ENCODE measurements at regions not wholly inside any gene's neighbourhood (a gene's known extent, or its start where the extent isn't known, plus 50 kb on each side); places are given as distances from the start of the nearest gene placed in this dataset.

DNA sequence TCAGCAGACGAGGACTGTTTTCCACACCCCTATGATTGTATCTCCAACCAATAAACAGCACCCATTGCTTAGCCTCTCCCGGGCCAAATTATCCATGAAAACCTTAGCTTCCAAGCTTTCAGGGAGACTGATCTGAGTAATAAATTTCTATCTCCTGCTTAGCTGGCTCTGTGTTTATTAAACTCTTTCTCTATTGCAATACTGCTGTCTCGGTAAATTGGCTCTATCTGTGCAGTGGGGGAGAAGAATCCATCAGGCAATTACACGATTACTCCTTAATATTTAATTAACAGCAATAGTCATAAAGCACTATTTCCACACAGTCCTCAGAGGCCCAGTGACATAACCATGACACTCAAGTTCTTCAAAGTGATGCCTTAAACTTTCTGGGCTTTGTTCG, 1122.8 kb downstream of the TYW1 start:
- no peak for ATAC-seq (ENCODE audit: poor library complexity)
- DNase-seq, result no peak
- intact Hi-C loops (cut with DNase I), result no loop called here

DNA sequence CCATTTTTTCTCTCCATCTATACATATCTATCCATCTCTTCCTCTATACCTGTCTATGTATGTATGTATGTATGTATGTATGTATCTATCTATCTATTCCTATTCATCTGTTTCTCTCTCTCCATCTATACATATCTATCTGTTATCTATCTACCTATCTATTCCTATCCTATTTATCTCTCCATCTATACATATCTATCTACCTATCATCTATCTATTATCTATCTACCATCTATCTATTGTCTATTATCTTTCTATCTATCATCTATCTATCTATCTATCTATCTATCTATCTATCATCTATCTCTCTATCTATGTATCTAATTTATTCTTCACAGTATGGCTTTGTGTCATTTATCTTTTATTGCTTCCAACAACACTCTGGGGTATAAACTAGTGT, 1124.4 kb downstream of the TYW1 start:
- no peak for DNase-seq
- no peak for ATAC-seq (ENCODE audit: poor library complexity)
- intact Hi-C loops (cut with DNase I), result no loop called here

DNA sequence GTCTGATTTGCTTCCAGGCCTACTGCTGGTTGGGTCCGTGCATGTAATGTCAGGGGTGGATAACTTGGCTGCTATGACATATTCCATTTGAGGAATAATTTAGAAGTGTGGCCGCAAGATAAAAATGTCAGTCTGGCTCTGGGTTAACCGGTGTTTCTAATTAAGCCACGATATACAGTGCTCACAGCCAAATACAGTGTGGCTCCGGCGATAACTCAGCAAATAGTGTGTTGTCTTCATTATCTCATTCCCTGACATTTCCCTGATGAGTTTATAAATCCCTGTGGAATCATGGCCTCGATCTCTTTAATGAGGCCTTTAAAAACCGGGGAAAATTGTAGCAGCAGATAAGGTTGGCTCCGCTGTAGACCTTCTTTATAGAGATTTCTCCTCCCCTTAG, 1125.0 kb downstream of the TYW1 start:
- no peak for ATAC-seq (ENCODE audit: poor library complexity)
- intact Hi-C loops (cut with DNase I), result no loop called here
- no peak for DNase-seq

DNA sequence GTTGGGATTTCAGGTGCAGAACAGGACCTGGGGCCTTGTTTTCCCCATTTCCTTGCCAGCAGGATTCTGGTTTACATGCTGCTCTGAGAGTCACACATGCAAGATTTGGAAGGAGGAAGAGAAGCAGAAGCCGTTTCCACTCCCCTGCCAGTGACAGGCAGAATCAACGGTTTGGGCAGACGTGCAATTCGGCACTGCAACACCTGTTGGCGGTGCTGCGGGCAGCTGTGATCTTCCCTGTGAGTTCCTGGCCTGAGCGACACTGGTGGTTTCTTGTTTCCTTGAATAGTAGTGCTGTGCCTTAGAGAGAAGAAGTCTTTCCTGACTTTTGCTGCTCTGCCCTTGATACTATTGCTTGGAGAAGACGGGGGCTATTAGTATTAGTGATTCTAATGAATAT, 1126.2 kb downstream of the TYW1 start:
- intact Hi-C loops (cut with DNase I), result no loop called here
- DNase-seq (no peak), ATAC-seq (ENCODE audit: poor library complexity) (no peak)

DNA sequence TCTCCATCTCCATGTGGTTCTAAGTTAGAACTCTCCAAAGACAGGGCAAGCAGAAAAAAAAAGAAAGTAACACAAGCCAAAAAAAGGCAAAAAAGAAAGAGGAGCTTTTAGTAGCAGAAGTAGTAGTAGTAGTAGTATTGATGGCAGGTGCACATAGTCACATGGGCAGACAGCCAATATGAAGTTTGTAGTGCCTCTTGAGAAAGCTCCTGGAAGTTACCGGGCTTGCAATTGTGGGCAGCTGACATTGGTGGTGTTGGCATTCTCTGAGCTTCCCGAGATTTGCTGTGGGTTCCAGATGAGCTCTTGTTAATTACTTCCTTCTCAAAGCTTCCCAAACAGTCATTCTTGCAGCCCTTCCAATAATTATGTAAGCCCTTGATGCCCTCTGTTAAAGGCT, 1128.5 kb downstream of the TYW1 start:
- DNase-seq (no peak), ATAC-seq (ENCODE audit: poor library complexity) (no peak)
- intact Hi-C loops (cut with DNase I), result no loop called here

DNA sequence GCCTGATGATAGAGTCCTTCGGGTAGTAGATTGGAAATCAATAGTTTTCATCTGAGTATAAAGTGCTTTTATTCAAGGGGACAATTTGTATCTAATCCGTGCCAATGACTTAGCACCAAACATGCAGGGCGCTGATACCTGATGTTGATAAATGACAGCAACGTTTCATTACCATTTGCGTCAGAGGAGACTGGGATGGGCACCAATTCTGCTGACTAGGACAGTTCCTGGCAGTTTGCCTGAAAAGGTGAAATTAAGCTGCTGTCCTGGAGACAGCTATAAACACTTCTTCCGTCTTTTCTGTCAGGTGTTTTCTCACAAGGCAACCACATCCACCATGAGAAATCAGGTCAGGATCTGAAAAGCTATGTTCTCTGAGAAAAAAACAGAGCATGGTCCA, 1136.4 kb downstream of the TYW1 start:
- intact Hi-C loops (cut with DNase I), result no loop called here
- ATAC-seq (ENCODE audit: poor library complexity) (no peak), DNase-seq (no peak)

DNA sequence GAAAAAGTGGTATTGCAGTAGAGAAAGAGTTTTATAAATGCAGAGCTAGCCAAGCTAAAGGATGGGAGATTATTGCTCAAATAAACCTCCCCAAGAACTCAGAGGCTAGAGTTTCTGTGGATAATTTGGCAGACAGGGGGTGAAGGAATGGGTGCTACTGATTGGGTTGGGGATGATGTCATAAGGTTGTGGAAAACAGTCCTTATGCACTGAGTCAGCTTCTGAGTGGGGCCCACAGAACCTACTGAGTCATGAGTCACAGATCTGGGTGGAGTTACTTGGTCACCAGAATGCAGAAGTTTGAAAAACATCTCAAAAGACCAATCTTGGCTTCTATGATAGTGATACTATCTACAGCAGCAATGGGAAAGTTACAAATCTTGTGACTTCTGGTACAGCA, 1146.7 kb downstream of the TYW1 start:
- ATAC-seq (ENCODE audit: poor library complexity), result no peak
- DNase-seq, result no peak
- intact Hi-C loops (cut with DNase I), result no loop called here

DNA sequence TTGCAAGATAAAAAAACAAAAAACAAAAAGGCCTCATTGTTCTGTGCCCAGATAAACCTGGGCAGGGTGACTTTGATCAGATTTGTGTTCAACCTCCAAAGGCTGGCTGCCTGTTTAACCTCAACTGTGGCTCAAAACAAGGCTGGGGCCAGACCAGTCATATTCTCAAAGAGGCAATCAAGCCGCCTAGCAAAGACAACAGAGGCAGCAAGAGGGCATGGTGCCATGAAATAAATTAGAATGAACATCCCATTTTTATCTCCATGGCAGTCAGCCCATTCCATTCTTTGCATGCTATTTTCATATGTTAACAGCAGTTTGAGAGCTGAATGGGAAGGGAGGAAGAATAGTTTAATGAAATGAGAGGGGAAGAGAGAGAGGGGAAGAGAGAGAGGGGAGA, 1150.3 kb downstream of the TYW1 start:
- ATAC-seq (ENCODE audit: poor library complexity), result no peak
- intact Hi-C loops (cut with DNase I), result no loop called here
- no peak for DNase-seq

DNA sequence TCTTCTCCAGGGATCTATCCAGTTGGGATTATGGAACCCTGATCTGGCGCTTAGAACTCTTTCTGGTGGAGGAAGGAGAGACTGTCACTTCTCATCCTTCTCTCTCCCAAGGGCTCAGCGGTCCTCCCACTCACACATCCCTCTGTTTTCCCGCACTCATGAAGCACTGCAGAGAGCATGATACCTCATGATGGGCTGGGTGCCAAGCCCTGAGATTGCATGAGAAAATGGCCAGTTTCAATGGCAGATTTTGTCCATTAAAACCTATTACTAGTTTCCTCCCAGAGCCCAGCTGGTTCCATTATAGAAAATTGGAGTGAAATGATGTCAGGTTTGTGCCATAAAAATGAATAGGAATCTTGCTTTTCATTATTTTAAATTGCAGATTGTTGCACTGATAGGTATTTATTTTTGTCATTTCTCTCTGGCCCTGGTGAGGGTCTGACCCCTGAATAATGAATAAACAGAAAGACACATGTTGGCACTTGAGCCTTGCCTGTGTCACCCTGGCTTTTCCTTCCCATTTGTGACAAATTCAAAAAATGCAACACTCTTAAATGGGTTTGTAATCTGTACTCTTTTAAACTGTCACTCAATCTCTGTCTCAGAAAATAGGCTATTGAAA, 1151.1 kb downstream of the TYW1 start:
- intact Hi-C loops (cut with DNase I), result no loop called here

DNA sequence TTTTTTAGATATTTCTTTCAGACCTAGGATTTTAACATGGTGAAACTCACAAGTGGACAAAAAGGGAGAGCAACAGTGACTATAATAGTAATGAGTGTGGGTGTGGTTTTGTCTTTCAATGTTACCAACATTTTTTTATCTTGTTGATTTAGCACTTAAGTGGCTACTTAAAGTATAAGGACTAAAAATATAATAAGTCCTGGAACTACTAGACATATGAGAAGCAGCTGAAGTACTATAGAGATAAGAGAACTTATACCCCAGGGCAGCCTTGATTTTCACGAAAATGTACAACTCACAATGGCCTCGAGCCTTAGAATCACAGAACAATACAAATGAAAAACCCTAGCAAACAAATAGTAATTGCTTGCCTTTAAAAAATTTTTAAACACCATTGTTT, 1151.8 kb downstream of the TYW1 start:
- ATAC-seq (ENCODE audit: poor library complexity) (no peak), DNase-seq (no peak)
- intact Hi-C loops (cut with DNase I), result no loop called here

More for the DNA sequence above, 1151.1 kb downstream of the TYW1 start:
- no peak for ATAC-seq (ENCODE audit: poor library complexity)
- DNase-seq, result no peak

DNA sequence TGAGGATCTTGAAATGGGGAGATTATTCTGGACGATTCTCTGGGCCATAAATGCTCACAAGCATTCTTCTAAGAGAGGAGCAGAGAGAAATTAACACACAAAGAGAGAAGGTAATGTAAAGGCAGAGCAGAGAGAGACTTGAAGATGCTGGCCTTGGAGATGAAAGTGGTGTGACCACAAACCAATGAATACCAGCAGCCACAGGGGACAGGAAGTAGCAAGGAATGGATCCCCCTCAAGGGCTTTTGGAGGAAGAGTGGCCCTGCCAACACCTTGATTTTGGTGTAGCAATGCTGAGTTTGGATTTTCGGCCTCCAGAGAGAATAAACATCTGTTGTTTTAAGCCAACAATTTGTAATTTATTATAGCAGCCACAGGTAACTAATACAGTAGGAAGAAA, 1155.6 kb downstream of the TYW1 start:
- ATAC-seq (ENCODE audit: poor library complexity) (no peak), DNase-seq (no peak)
- intact Hi-C loops (cut with DNase I), result no loop called here

DNA sequence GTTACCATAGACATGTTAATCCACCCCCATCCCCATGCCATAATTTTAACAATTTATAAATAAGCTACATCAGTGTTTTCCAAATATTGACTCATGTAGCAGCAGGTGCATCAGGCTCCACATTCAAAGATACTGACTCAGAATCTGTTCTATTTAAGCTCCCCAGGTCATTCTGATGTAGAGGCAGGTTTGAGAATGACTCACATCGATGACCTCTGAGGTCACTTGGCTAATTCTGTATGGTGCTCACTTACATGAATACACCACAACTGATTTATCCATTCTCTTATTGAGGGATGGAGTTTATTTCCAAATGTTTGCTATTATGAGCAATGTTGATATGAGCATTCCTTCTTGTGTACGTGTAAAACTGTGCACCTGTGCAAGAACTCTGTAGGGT, 1159.0 kb downstream of the TYW1 start:
- no peak for ATAC-seq (ENCODE audit: poor library complexity)
- DNase-seq, result no peak
- intact Hi-C loops (cut with DNase I), result no loop called here

DNA sequence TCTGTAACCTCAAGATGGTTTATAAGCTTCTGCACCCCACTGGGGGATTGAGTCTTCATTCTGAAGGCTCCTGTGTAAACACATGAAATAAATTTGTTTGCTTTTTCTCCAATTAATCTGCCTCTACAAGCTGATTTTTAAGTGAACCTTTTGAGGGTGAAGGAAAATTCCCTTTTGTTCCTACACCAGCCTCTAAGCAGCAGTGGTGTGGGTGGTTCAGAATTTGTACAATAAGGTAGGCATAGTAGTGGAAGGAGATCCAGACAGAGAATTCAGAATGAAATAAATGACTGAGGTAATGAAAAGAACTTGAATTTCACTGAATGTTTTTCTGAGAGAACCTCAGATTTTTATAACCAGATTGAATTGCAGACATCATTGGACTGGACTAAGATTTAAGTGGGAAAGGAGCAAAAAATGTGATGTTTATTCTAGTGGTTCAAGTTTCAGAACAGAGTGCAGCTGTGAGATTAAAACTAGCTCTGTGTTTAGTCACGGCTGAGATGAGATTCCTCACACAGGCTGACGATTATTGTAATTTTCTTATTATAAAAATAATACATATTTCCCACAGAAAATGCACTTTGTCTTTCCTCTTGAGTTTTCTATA, 1162.2 kb downstream of the TYW1 start:
- ATAC-seq (ENCODE audit: poor library complexity) (no peak), DNase-seq (no peak)
- intact Hi-C loops (cut with DNase I), result no loop called here

DNA sequence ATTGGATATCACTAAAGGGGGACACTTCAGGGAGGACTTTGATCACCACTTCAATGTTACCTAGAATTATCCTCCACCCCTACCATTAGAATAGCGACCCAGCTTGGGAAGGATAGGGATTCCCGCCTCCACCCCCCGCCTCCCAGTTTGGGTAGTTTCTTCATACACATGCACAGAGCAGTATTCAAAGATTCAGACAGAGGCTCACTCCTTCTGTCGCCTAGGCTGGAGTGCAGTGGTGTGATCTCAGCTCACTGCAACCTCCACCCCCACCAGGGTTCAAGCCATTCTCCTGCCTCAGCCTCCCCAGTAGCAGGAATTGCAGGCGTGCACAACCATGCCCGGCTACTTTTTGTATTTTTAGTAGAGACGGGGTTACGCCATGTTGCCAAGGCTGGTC, 1166.1 kb downstream of the TYW1 start:
- DNase-seq (no peak), ATAC-seq (ENCODE audit: poor library complexity) (no peak)
- intact Hi-C loops (cut with DNase I), result no loop called here

DNA sequence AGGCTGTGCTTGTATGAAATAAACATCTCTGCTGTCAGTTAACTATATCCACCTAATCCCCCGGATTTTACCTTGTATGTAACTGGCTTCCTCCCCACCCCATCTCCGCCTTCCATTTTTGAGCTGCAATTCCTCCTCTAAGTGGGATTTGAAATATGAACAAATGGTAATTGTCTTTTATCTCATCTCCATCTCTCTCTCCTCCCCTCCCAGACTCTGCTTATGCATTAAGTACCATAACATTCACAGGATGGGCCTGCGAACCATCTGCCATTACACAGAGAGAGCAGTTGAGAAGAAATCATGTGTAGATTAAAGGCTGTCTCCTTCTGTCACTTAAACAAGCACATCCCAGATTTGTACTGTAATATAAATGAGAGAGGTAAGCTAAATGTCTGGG, 1169.9 kb downstream of the TYW1 start:
- intact Hi-C loops (cut with DNase I), result no loop called here
- DNase-seq (no peak), ATAC-seq (ENCODE audit: poor library complexity) (no peak)

DNA sequence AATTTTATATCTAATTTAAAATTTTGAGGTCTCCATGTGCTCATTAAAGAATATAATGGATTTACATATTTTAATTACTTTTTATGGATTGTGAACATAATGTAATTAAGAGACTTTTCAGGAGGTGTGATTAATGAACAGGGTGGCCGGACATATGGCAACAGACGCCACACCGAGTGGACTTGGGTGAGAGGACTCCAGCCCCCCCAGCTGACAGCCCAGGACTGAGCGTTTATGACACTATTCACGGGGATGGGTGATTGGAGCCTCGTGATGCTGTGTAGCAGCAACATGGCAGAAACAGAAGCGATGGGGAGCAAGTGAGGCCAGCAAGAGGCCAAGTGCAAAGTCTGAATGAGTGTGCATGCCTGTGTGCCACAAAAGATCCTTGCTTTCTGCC, 1176.9 kb downstream of the TYW1 start:
- intact Hi-C loops (cut with DNase I), result no loop called here

DNA sequence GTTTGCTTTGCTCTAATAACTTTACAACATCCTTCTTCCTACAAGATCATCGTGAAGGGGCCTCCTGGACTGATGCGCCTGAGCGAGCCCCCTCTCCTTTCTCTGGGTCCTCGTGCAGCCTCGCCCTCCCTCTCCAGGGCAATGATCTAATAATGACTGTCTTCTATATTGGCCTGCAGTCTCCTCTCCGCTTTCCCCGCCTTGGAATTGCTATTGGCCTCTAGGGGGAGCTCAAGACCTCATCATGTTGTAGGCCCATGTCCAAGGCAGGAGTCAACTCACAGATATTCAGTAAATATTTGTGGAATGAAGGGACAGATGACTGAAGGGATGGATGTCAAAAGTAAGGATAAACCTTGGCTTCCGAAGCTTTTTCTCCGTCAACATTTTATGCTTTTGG, 1180.3 kb downstream of the TYW1 start:
- ATAC-seq (ENCODE audit: poor library complexity) (peak; percentile 81), DNase-seq (no peak)

More for the DNA sequence above, 1176.9 kb downstream of the TYW1 start:
- DNase-seq, result no peak
- no peak for ATAC-seq (ENCODE audit: poor library complexity)

DNA sequence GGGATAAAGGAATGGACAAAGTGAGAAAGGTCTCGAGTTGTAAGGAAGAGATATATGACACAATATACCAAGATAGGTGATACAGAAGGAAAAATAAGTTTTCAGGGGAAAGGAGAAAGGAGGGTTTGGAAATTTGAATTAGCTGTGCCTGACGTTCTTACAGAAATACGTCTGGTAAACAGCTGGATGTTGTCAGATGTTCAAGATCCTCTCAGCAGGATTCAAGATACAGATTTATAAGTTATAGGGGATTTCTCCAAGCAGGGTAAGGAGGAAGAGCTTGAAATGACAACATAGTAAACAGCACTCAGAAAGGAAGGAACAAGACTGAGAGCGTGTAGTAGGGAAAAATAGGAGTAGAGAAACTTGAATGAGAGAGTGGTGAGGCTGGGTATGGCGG, 1184.1 kb downstream of the TYW1 start:
- no peak for DNase-seq
- intact Hi-C loops (cut with DNase I), result no loop called here
- no peak for ATAC-seq (ENCODE audit: poor library complexity)

More for the DNA sequence above, 1180.3 kb downstream of the TYW1 start:
- intact Hi-C loops (cut with DNase I), result no loop called here

DNA sequence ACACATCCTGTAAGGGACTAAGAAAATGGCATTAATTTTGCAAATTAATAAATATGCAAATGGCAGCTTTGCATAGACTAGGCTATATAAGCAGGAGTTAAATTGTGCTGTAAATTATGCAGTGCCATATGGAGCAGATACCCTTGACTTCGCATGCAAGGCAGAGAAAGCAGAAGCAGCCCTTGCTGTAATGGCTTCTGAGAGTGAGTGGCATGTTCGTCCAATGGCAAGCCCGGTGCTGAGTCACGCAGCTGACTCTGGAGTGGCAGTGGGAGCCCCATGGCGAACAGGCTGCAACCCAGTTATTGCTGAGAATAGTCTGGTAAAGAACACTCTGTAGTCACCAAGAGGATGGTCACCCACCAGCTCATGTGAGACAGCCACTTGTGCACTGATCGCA, 1186.5 kb downstream of the TYW1 start:
- intact Hi-C loops (cut with DNase I), result no loop called here
- ATAC-seq (ENCODE audit: poor library complexity), result no peak

DNA sequence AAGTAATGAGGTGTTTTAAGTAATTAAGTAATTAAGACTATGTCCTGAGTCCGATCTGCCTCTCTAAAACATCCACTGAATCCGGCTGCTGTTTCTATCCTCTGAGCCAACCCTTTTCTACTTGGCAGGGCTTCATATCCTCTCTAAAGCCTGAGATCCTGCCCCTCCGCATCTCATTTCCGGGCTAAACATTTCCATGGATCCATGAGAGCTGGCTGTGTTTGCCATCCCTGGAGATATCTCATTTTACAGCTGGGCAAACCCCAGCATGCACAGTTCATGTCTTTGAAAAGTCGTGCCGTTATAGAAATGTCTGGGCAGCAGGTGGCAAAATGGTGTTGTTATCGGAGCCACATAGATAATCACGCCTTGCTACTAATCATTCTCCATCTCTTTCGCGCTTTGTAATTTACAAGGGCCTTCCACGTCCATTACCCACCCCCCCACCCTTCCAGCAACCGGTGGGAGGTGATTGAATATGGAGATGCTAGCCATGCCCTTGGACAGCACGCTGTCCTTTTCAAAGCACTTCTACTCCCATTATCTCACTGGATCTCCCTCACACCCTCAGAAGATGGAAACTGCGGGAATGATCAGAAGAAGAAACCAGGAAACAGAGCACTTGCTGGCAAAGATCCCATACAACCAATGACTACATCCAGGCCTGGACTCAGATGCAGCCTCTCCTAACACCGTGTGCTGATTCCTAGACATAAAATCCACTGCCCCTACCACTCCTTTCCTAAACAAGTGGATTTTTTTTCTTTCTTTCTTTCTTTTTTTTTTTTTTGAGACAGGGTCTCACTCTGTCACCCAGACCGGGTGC, 1189.2 kb downstream of the TYW1 start:
- no peak for DNase-seq
- intact Hi-C loops (cut with DNase I), result no loop called here
- ATAC-seq (ENCODE audit: poor library complexity), result no peak

More for the DNA sequence above, 1186.5 kb downstream of the TYW1 start:
- no peak for DNase-seq

Measured in Right ventricle myocardium superior (tissue), 1 donor.